ENCODE measurements at regions not wholly inside any gene's neighbourhood (a gene's known extent, or its start where the extent isn't known, plus 50 kb on each side); places are given as distances from the start of the nearest gene placed in this dataset.
"Not testable (repeated sequence)": the region's sequence is repeated elsewhere in the genome, so short reads cannot be mapped to it uniquely, and the experiment has no call there.

- no peak for DNase-seq
- ATAC-seq = no peak
- intact Hi-C loops (cut with DNase I) = no loop called here
Measured at GRCh38 chr17:22128171-22128570, 435.8 kb downstream of the KCNJ18 start.

GRCh38 chr17:22128723-22129122 is 436.4 kb downstream of the KCNJ18 start:
- ATAC-seq (no peak), DNase-seq (no peak)
- intact Hi-C loops (cut with DNase I) = no loop called here

- DNase-seq; intact Hi-C loops (cut with DNase I); ATAC-seq: not testable (repeated sequence)
Measured at GRCh38 chr17:22129920-22130319, 437.6 kb downstream of the KCNJ18 start.

- ATAC-seq (no peak), DNase-seq (no peak)
- intact Hi-C loops (cut with DNase I) = no loop called here
Measured at GRCh38 chr17:22131740-22132139, 439.4 kb downstream of the KCNJ18 start.

- DNase-seq (no peak), ATAC-seq (no peak)
- intact Hi-C loops (cut with DNase I) = no loop called here
Measured at GRCh38 chr17:22138861-22139469, 446.6 kb downstream of the KCNJ18 start.

- no peak for DNase-seq
- intact Hi-C loops (cut with DNase I) = no loop called here
- ATAC-seq = peak in 1 of 2 donors; percentile 11
Measured at GRCh38 chr17:22142091-22142490, 449.8 kb downstream of the KCNJ18 start.

- intact Hi-C loops (cut with DNase I) = no loop called here
- no peak for DNase-seq
- ATAC-seq = no peak
Measured at GRCh38 chr17:22145605-22146178, 453.4 kb downstream of the KCNJ18 start.

- intact Hi-C loops (cut with DNase I) = no loop called here
- no peak for DNase-seq
- no peak for ATAC-seq
Measured at GRCh38 chr17:22158364-22158763, 466.0 kb downstream of the KCNJ18 start.

GRCh38 chr17:22161376-22161775 is 469.1 kb downstream of the KCNJ18 start:
- no peak for DNase-seq
- intact Hi-C loops (cut with DNase I) = no loop called here
- ATAC-seq = no peak

- DNase-seq = no peak
- no peak for ATAC-seq
- intact Hi-C loops (cut with DNase I) = no loop called here
Measured at GRCh38 chr17:22171631-22172030, 479.3 kb downstream of the KCNJ18 start.

GRCh38 chr17:22193113-22193512 is 500.8 kb downstream of the KCNJ18 start:
- intact Hi-C loops (cut with DNase I) = no loop called here
- no peak for DNase-seq
- no peak for ATAC-seq

- intact Hi-C loops (cut with DNase I); DNase-seq; ATAC-seq: not testable (repeated sequence)
Measured at GRCh38 chr17:22200187-22200586, 507.9 kb downstream of the KCNJ18 start.

GRCh38 chr17:22202702-22203101 is 510.4 kb downstream of the KCNJ18 start:
- intact Hi-C loops (cut with DNase I) = no loop called here
- DNase-seq (no peak), ATAC-seq (no peak)

- DNase-seq = no peak
- ATAC-seq = no peak
- intact Hi-C loops (cut with DNase I) = no loop called here
Measured at GRCh38 chr17:22203208-22203715, 510.9 kb downstream of the KCNJ18 start.

- intact Hi-C loops (cut with DNase I); ATAC-seq: not testable (repeated sequence)
Measured at GRCh38 chr17:22204076-22204475, 511.8 kb downstream of the KCNJ18 start.

GRCh38 chr17:22210212-22210611 is 517.9 kb downstream of the KCNJ18 start:
- ATAC-seq; DNase-seq; intact Hi-C loops (cut with DNase I): not testable (repeated sequence)

More at GRCh38 chr17:22204076-22204475, 511.8 kb downstream of the KCNJ18 start:
- not testable (repeated sequence) for DNase-seq

GRCh38 chr17:22213169-22213568 is 520.8 kb downstream of the KCNJ18 start:
- intact Hi-C loops (cut with DNase I); ATAC-seq; DNase-seq: not testable (repeated sequence)

- DNase-seq (no peak), ATAC-seq (no peak)
- intact Hi-C loops (cut with DNase I) = no loop called here
Measured at GRCh38 chr17:22217135-22217534, 524.8 kb downstream of the KCNJ18 start.

- no peak for DNase-seq
- ATAC-seq = no peak
- intact Hi-C loops (cut with DNase I) = no loop called here
Measured at GRCh38 chr17:22221344-22221743, 529.0 kb downstream of the KCNJ18 start.

- intact Hi-C loops (cut with DNase I); DNase-seq; ATAC-seq: not testable (repeated sequence)
Measured at GRCh38 chr17:22226477-22226876, 534.2 kb downstream of the KCNJ18 start.

GRCh38 chr17:22226932-22227331 is 534.6 kb downstream of the KCNJ18 start:
- intact Hi-C loops (cut with DNase I); ATAC-seq; DNase-seq: not testable (repeated sequence)
